Right lobe of liver (tissue), 4 donors: ENCODE measurements at regions not wholly inside any gene's neighbourhood (a gene's known extent, or its start where the extent isn't known, plus 50 kb on each side); places are given as distances from the start of the nearest gene placed in this dataset.

Experiments used
- POLR2A ChIP-seq: fragments of 450-650 bp; IDR thresholded peaks from one replicate; pipeline ENCODE4 v1.6.1; 2017; ENCODE audit warnings: antibody characterized with exemption, mild to moderate bottlenecking
- TF ChIP-seq, protein P1 (sequence below), 4 donors: fragments of 200-600 bp in 3 of 4; fragments of 450-650 bp in 1 of 4; IDR thresholded peaks; one replicate each; pipeline versions ENCODE4 v1.5.1 to v1.8.0; 2016 to 2022; ENCODE audit warnings: antibody characterized with exemption in 4 of 4, mild to moderate bottlenecking in 2 of 4
- donor health status: DM: no; HTN: no; CAD: no.
- donor health status: DM: no; HTN: no; CAD: no.
- donor health status: DM: no; HTN: yes; CAD: no.

DNA sequence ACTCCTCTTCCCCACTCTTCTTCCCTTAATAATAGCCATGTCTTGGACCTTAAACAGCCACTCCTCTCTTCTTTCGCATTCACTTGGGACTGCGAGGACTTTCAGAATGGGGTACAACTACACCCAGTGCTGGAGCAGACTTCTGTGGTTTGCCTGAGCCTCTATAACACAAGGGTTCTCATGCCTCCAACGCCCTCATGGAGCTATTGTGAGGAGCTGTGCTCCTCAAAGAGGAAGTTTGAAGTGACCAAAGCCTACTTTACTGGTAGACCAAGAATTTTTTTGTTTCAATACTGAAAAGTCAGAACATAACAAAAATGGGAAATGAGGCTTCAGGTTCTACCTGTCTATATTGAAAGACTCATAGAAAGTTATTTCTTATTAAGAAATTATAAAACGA, 316.4 kb downstream of the PIK3R1 start:
- TF ChIP-seq, protein P1, sequence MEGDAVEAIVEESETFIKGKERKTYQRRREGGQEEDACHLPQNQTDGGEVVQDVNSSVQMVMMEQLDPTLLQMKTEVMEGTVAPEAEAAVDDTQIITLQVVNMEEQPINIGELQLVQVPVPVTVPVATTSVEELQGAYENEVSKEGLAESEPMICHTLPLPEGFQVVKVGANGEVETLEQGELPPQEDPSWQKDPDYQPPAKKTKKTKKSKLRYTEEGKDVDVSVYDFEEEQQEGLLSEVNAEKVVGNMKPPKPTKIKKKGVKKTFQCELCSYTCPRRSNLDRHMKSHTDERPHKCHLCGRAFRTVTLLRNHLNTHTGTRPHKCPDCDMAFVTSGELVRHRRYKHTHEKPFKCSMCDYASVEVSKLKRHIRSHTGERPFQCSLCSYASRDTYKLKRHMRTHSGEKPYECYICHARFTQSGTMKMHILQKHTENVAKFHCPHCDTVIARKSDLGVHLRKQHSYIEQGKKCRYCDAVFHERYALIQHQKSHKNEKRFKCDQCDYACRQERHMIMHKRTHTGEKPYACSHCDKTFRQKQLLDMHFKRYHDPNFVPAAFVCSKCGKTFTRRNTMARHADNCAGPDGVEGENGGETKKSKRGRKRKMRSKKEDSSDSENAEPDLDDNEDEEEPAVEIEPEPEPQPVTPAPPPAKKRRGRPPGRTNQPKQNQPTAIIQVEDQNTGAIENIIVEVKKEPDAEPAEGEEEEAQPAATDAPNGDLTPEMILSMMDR (IDR thresholded peaks at IDR 0.05) = no peak
- TF ChIP-seq POLR2A = no peak
